GM23338 (cell line): ENCODE measurements at regions not wholly inside any gene's neighbourhood (a gene's known extent, or its start where the extent isn't known, plus 50 kb on each side); places are given as distances from the start of the nearest gene placed in this dataset.

Source experiments
- ATAC-seq: fragments of 200-7000 bp; cut with Tn5 transposase; 3 replicates; pipeline ENCODE4 v1.9.1; 2020
- DNase-seq: peaks from one replicate; pipeline ENCODE4 v3.0.0-alpha.2; 2015; ENCODE audit warnings: low spot score
- H2AFZ ChIP-seq: fragments of 200-600 bp; sonication (generic); 2 replicates; pipeline ENCODE4 v1.8.0; 2016; ENCODE audit warnings: antibody characterized with exemption, mild to moderate bottlenecking, moderate library complexity
- H3F3A ChIP-seq: fragments of 200-600 bp; sonication (generic); replicated peaks from 2 replicates; pipeline ENCODE4 v1.8.0; 2017; ENCODE audit warnings: antibody characterized with exemption, mixed run types, low read depth
- H3K27ac ChIP-seq: fragments of 200-600 bp; sonication (generic); 2 replicates; pipeline ENCODE4 v1.6.1; 2016; ENCODE audit warnings: low read depth
- H3K27me3 ChIP-seq: fragments of 200-600 bp; sonication (generic); 2 replicates; pipeline ENCODE4 v1.8.0; 2016; ENCODE audit warnings: mild to moderate bottlenecking, mixed run types, moderate library complexity; ENCODE audit not compliant: insufficient read depth
- H3K36me3 ChIP-seq: fragments of 200-600 bp; sonication (generic); 2 replicates; pipeline ENCODE4 v1.8.0; 2016; ENCODE audit warnings: mild to moderate bottlenecking; ENCODE audit not compliant: insufficient read depth
- H3K4me1 ChIP-seq: fragments of 200-600 bp; sonication (generic); 2 replicates; pipeline ENCODE4 v1.8.0; 2016; ENCODE audit warnings: mild to moderate bottlenecking, moderate library complexity; ENCODE audit not compliant: insufficient read depth
- H3K4me2 ChIP-seq: fragments of 200-600 bp; sonication (generic); 2 replicates; pipeline ENCODE4 v1.7.1; 2017; ENCODE audit warnings: mixed run types
- H3K4me3 ChIP-seq: fragments of 200-600 bp; sonication (generic); 2 replicates; pipeline ENCODE4 v1.6.1; 2016; ENCODE audit warnings: mixed run types
- H3K79me2 ChIP-seq: fragments of 200-600 bp; sonication (generic); replicated peaks from 2 replicates; pipeline ENCODE4 v1.8.0; 2017; ENCODE audit warnings: mild to moderate bottlenecking; ENCODE audit not compliant: insufficient read depth
- H3K9me2 ChIP-seq: fragments of 200-600 bp; sonication (generic); 2 replicates; pipeline ENCODE4 v1.8.0; 2017; ENCODE audit not compliant: insufficient read depth
- H4K20me1 ChIP-seq: fragments of 200-600 bp; sonication (generic); replicated peaks from 2 replicates; pipeline ENCODE4 v1.8.0; 2017; ENCODE audit warnings: mild to moderate bottlenecking; ENCODE audit not compliant: insufficient read depth
- H3K27ac Mint-ChIP-seq: 2 replicates; pipeline ENCODE4 v1.8.0; 2020; ENCODE audit warnings: inconsistent platforms, mild to moderate bottlenecking, moderate library complexity, mixed read lengths
- H3K27me3 Mint-ChIP-seq: 3 replicates; pipeline ENCODE4 v1.8.0; 2022; ENCODE audit warnings: low read depth, mild to moderate bottlenecking, moderate library complexity, mixed read lengths, inconsistent platforms; ENCODE audit not compliant: insufficient read depth, poor library complexity
- H3K36me3 Mint-ChIP-seq: 3 replicates; pipeline ENCODE4 v1.8.0; 2021; ENCODE audit warnings: low read depth, mild to moderate bottlenecking, inconsistent platforms, moderate library complexity, mixed read lengths
- H3K4me1 Mint-ChIP-seq: 3 replicates; pipeline ENCODE4 v1.8.0; 2020; ENCODE audit warnings: mild to moderate bottlenecking, inconsistent platforms, mixed read lengths
- H3K4me3 Mint-ChIP-seq: 3 replicates; pipeline ENCODE4 v1.8.0; 2021; ENCODE audit warnings: moderate library complexity, mild to moderate bottlenecking, inconsistent platforms, mixed read lengths
- H3K9me3 Mint-ChIP-seq: 3 replicates; pipeline ENCODE4 v1.8.0; 2020; ENCODE audit warnings: moderate library complexity, mild to moderate bottlenecking, inconsistent platforms, mixed read lengths
- EZH2 ChIP-seq: fragments of 200-600 bp; sonication (generic); IDR thresholded peaks from one replicate; pipeline ENCODE4 v1.8.0; 2017; ENCODE audit warnings: antibody characterized with exemption, mild to moderate bottlenecking, low read depth; ENCODE audit not compliant: unreplicated experiment
- EZH2phosphoT487 ChIP-seq: fragments of 200-600 bp; sonication (generic); IDR thresholded peaks from one replicate; pipeline ENCODE4 v1.8.1; 2018; ENCODE audit warnings: antibody characterized with exemption; ENCODE audit not compliant: unreplicated experiment
- ZNF114 ChIP-seq: fragments of 250-450 bp; sonication (Bioruptor Pico); IDR thresholded peaks from 2 replicates; pipeline ENCODE4 v1.5.0; 2020; ENCODE audit warnings: mild to moderate bottlenecking, moderate library complexity
- TF ChIP-seq, protein P1 (sequence below), 2 experiments: fragments of 200-600 bp in 1 of 2; sonication (generic) in 1 of 2; conservative IDR thresholded peaks; 2 replicates each; pipeline versions ENCODE4 v1.5.1 to v1.6.1; 2016 to 2017; ENCODE audit warnings: antibody characterized with exemption in 2 of 2, low read depth in 2 of 2, mild to moderate bottlenecking in 2 of 2, moderate library complexity in 1 of 2
- TF ChIP-seq, protein P2 (sequence below): fragments of 250-450 bp; sonication (Bioruptor Pico); IDR thresholded peaks from 2 replicates; pipeline ENCODE4 v1.5.0; 2020; ENCODE audit warnings: mild to moderate bottlenecking, moderate library complexity

DNA sequence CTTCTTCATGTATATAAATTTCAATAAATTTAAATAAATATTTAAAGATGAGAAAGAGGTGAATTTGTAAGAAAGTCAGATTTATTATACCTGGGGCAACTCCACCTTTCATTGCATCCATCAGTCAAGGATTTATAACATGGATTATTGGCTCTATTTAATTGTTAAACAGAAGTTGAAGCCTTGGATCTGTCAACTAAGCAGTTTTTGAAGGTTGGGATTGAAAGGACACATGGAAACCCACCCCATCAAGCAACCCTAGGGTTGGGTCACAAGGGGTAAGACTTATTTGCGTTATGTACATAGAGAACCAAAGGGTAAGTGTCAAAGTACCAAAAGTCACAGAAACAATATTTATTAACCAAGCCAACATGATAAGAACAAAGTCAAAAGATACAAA, 342.5 kb downstream of the ELAVL2 start (continued):
- TF ChIP-seq, protein P1, sequence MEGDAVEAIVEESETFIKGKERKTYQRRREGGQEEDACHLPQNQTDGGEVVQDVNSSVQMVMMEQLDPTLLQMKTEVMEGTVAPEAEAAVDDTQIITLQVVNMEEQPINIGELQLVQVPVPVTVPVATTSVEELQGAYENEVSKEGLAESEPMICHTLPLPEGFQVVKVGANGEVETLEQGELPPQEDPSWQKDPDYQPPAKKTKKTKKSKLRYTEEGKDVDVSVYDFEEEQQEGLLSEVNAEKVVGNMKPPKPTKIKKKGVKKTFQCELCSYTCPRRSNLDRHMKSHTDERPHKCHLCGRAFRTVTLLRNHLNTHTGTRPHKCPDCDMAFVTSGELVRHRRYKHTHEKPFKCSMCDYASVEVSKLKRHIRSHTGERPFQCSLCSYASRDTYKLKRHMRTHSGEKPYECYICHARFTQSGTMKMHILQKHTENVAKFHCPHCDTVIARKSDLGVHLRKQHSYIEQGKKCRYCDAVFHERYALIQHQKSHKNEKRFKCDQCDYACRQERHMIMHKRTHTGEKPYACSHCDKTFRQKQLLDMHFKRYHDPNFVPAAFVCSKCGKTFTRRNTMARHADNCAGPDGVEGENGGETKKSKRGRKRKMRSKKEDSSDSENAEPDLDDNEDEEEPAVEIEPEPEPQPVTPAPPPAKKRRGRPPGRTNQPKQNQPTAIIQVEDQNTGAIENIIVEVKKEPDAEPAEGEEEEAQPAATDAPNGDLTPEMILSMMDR (conservative IDR thresholded peaks at IDR 0.05; ENCODE audit: low read depth in 2 of 2) = no peak

DNA sequence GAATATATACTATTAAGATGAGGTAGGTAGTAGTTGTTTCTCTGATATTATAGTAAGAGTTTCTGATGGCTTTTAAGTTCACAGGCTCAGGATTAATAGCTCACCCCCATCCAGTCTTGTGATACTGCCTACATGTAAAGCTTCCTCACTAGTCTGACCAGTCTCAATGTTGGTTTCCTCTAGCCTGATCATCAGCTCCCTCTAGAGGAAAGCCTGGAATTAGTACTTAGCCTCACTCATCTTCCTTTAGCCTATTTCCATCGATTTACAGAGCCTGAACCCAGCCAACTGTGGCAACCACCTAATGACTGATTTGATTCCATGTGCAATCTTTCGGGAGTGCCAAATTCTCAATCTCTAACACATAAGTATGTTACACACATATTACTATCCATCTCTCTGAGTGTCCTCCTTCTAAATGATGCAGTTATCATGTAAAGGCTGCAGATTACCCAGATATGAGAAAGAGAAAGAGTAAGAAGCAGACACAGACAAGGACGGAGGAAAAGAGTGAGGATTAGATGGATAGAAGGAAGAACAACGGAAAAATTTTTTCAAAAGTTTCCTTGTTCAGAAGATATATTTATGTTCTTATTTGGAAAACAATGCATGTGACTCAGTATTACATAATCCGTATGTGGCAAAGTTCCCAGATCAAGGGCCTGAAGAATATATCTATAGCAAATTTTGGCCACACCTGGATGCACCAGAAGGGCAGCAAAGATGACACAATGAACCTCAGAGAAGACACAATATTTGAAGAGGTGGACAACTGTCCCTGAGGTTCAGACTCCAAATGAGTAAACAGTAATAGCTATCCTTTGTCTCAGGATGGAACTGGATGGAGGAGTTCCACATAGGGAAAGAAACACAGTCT, 333.7 kb downstream of the ELAVL2 start:
- Mint-ChIP-seq H3K4me1 (no peaks in the 10 kb centered on the region), H3K27me3 (no peaks in the 10 kb centered on the region), H3K36me3 (no peaks in the 10 kb centered on the region), H3K9me3 (no peaks in the 10 kb centered on the region), H3K27ac (no peak overlapping the region), H3K4me3 (no peak overlapping the region)
- Histone ChIP-seq H3K27me3 (no peaks in the 10 kb centered on the region), H3K36me3 (no peaks in the 10 kb centered on the region), H4K20me1 (no peaks in the 10 kb centered on the region), H2AFZ (no peak overlapping the region), H3F3A (no peaks in the 10 kb centered on the region), H3K4me1 (no peaks in the 10 kb centered on the region), H3K79me2 (no peaks in the 10 kb centered on the region), H3K27ac (no peak overlapping the region), H3K9me2 (peaks cover under 1% of the 10 kb centered on the region; the same call in 1 of the 2 replicates), H3K4me2 (no peak overlapping the region), H3K4me3 (no peak overlapping the region)
- TF ChIP-seq, protein P1 (conservative IDR thresholded peaks at IDR 0.05; ENCODE audit: low read depth in 2 of 2) = peak; percentile 80 to 89
- TF ChIP-seq EZH2 = no peak
- ATAC-seq (peak; percentile 99), DNase-seq (peak; percentile 81)

DNA sequence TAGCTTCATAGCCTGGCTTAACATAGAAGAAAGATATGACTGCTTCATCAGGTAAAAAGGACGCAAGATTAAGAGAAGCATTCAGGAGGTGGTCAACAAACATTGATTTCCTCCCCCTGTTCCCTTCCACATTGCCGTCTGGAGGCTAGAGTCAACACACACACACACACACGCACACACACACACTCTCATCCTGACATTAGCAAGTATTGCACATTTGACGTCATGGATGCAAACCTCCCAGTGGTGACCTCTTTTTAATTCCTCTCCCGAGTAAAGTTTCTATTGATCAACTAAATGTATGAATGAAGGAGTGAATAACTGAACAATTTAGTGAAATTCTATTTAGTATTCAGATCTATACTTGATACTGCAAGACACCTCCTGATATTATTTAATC, 332.8 kb downstream of the ELAVL2 start:
- DNase-seq (no peak), ATAC-seq (no peak)
- H3K27ac ChIP-seq = no peak overlapping the region
- Mint-ChIP-seq H3K4me3 (no peak overlapping the region), H3K9me3 (no peaks in the 10 kb centered on the region), H3K27me3 (no peaks in the 10 kb centered on the region), H3K36me3 (no peaks in the 10 kb centered on the region), H3K27ac (no peak overlapping the region), H3K4me1 (no peaks in the 10 kb centered on the region)
- TF ChIP-seq EZH2phosphoT487 (no peak), EZH2 (no peak), ZNF114 (no peak)
- TF ChIP-seq, protein P2, sequence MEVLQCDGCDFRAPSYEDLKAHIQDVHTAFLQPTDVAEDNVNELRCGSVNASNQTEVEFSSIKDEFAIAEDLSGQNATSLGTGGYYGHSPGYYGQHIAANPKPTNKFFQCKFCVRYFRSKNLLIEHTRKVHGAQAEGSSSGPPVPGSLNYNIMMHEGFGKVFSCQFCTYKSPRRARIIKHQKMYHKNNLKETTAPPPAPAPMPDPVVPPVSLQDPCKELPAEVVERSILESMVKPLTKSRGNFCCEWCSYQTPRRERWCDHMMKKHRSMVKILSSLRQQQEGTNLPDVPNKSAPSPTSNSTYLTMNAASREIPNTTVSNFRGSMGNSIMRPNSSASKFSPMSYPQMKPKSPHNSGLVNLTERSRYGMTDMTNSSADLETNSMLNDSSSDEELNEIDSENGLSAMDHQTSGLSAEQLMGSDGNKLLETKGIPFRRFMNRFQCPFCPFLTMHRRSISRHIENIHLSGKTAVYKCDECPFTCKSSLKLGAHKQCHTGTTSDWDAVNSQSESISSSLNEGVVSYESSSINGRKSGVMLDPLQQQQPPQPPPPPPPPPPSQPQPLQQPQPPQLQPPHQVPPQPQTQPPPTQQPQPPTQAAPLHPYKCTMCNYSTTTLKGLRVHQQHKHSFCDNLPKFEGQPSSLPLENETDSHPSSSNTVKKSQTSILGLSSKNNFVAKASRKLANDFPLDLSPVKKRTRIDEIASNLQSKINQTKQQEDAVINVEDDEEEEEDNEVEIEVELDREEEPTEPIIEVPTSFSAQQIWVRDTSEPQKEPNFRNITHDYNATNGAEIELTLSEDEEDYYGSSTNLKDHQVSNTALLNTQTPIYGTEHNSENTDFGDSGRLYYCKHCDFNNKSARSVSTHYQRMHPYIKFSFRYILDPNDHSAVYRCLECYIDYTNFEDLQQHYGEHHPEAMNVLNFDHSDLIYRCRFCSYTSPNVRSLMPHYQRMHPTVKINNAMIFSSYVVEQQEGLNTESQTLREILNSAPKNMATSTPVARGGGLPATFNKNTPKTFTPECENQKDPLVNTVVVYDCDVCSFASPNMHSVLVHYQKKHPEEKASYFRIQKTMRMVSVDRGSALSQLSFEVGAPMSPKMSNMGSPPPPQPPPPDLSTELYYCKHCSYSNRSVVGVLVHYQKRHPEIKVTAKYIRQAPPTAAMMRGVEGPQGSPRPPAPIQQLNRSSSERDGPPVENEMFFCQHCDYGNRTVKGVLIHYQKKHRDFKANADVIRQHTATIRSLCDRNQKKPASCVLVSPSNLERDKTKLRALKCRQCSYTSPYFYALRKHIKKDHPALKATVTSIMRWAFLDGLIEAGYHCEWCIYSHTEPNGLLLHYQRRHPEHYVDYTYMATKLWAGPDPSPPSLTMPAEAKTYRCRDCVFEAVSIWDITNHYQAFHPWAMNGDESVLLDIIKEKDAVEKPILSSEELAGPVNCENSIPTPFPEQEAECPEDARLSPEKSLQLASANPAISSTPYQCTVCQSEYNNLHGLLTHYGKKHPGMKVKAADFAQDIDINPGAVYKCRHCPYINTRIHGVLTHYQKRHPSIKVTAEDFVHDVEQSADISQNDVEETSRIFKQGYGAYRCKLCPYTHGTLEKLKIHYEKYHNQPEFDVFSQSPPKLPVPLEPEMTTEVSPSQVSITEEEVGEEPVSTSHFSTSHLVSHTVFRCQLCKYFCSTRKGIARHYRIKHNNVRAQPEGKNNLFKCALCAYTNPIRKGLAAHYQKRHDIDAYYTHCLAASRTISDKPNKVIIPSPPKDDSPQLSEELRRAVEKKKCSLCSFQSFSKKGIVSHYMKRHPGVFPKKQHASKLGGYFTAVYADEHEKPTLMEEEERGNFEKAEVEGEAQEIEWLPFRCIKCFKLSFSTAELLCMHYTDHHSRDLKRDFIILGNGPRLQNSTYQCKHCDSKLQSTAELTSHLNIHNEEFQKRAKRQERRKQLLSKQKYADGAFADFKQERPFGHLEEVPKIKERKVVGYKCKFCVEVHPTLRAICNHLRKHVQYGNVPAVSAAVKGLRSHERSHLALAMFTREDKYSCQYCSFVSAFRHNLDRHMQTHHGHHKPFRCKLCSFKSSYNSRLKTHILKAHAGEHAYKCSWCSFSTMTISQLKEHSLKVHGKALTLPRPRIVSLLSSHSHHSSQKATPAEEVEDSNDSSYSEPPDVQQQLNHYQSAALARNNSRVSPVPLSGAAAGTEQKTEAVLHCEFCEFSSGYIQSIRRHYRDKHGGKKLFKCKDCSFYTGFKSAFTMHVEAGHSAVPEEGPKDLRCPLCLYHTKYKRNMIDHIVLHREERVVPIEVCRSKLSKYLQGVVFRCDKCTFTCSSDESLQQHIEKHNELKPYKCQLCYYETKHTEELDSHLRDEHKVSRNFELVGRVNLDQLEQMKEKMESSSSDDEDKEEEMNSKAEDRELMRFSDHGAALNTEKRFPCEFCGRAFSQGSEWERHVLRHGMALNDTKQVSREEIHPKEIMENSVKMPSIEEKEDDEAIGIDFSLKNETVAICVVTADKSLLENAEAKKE = no peak
- no peak overlapping the region for H2AFZ ChIP-seq
- H3K36me3 ChIP-seq = no peaks in the 10 kb centered on the region
- no peaks in the 10 kb centered on the region for H3K9me2 ChIP-seq
- H3F3A ChIP-seq = no peaks in the 10 kb centered on the region
- H3K4me2 ChIP-seq = no peak overlapping the region
- H4K20me1 ChIP-seq = no peaks in the 10 kb centered on the region
- no peaks in the 10 kb centered on the region for H3K27me3 ChIP-seq
- H3K4me3 ChIP-seq = no peak overlapping the region
- H3K79me2 ChIP-seq = no peaks in the 10 kb centered on the region
- no peaks in the 10 kb centered on the region for H3K4me1 ChIP-seq
